ENCODE measurements at regions not wholly inside any gene's neighbourhood (a gene's known extent, or its start where the extent isn't known, plus 50 kb on each side); places are given as distances from the start of the nearest gene placed in this dataset.

GRCh38 chrX:53767544-53767943 is 81.0 kb upstream of the HUWE1 start:
- TF ChIP-seq POLR2AphosphoS5 (IDR thresholded peaks at IDR 0.05; ENCODE audit: low read depth) (no peak), EZH2 (IDR thresholded peaks at IDR 0.05; ENCODE audit: low read depth, unreplicated experiment) (no peak), CREB1 (CRISPR knock-in tag; IDR thresholded peaks at IDR 0.05; ENCODE audit: low read depth) (no peak), NANOG (IDR thresholded peaks at IDR 0.05; ENCODE audit: borderline replicate concordance) (no peak), EZH2phosphoT487 (IDR thresholded peaks at IDR 0.05; ENCODE audit: unreplicated experiment) (no peak)
- TF ChIP-seq, protein P1, sequence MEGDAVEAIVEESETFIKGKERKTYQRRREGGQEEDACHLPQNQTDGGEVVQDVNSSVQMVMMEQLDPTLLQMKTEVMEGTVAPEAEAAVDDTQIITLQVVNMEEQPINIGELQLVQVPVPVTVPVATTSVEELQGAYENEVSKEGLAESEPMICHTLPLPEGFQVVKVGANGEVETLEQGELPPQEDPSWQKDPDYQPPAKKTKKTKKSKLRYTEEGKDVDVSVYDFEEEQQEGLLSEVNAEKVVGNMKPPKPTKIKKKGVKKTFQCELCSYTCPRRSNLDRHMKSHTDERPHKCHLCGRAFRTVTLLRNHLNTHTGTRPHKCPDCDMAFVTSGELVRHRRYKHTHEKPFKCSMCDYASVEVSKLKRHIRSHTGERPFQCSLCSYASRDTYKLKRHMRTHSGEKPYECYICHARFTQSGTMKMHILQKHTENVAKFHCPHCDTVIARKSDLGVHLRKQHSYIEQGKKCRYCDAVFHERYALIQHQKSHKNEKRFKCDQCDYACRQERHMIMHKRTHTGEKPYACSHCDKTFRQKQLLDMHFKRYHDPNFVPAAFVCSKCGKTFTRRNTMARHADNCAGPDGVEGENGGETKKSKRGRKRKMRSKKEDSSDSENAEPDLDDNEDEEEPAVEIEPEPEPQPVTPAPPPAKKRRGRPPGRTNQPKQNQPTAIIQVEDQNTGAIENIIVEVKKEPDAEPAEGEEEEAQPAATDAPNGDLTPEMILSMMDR (conservative IDR thresholded peaks at IDR 0.05; ENCODE audit: low read depth in 2 of 2), result no peak
